GM13976 (cell line): ENCODE measurements at regions not wholly inside any gene's neighbourhood (a gene's known extent, or its start where the extent isn't known, plus 50 kb on each side); places are given as distances from the start of the nearest gene placed in this dataset.

Experiments
- DNase-seq: peaks from one replicate; pipeline ENCODE4 v3.0.0; 2012; ENCODE audit warnings: low spot score
- CTCF ChIP-seq: IDR thresholded peaks from 2 replicates; pipeline ENCODE4 v1.5.1; 2012; ENCODE audit warnings: borderline replicate concordance, mild to moderate bottlenecking; ENCODE audit not compliant: insufficient read depth; ENCODE audit errors: extremely low read depth, missing control alignments, control extremely low read depth
- in situ Hi-C: fragments of 300-500 bp; cut with MboI; formaldehyde crosslinking; loops from one replicate; pipeline ENCODE4 v1.12.0; 2022; ENCODE audit warnings: low sequenced_read_pairs, mixed read lengths, inconsistent platforms; ENCODE audit not compliant: unreplicated experiment

GRCh38 chr4:163852246-163852645 is 357.8 kb downstream of the TMA16 start:
- TF ChIP-seq CTCF, result no peak
- in situ Hi-C loops, result no loop called here
- no peak for DNase-seq

GRCh38 chr4:163857903-163858302 is 363.4 kb downstream of the TMA16 start:
- no peak for DNase-seq
- in situ Hi-C loops, result no loop called here
- TF ChIP-seq CTCF, result no peak

GRCh38 chr4:163858515-163858914 is 364.0 kb downstream of the TMA16 start:
- no peak for DNase-seq
- in situ Hi-C loops, result no loop called here
- TF ChIP-seq CTCF, result no peak

- no peak for DNase-seq
- no peak for TF ChIP-seq CTCF
- in situ Hi-C loops, result no loop called here
These were observed 368.6 kb downstream of the TMA16 start for GRCh38 chr4:163863082-163863481.

GRCh38 chr4:163865010-163865409 is 370.5 kb downstream of the TMA16 start:
- no peak for TF ChIP-seq CTCF

GRCh38 chr4:163866728-163867315 is 372.3 kb downstream of the TMA16 start:
- in situ Hi-C loops, result no loop called here
- no peak for TF ChIP-seq CTCF
- DNase-seq, result no peak

More at GRCh38 chr4:163865010-163865409, 370.5 kb downstream of the TMA16 start:
- in situ Hi-C loops, result no loop called here
- DNase-seq, result no peak
